Mammary epithelial cell (primary cell): ENCODE measurements at regions not wholly inside any gene's neighbourhood (a gene's known extent, or its start where the extent isn't known, plus 50 kb on each side); places are given as distances from the start of the nearest gene placed in this dataset.

Source experiments
- CTCF ChIP-seq, 2 donors: IDR thresholded peaks in 1 of 2; conservative IDR thresholded peaks in 1 of 2; 2 replicates each; pipeline ENCODE4 v1.5.1; 2011 to 2012; ENCODE audit warnings: inconsistent platforms in 2 of 2, low read length in 2 of 2, mild to moderate bottlenecking in 2 of 2, control low read depth in 1 of 2, low read depth in 1 of 2; ENCODE audit not compliant: insufficient read depth in 1 of 2; ENCODE audit errors: extremely low read depth in 1 of 2
- EZH2 ChIP-seq: IDR thresholded peaks from 2 replicates; pipeline ENCODE4 v1.6.1; 2012; ENCODE audit warnings: low read length, inconsistent platforms, borderline replicate concordance

GRCh38 chr1:177368255-177368654 is 197.5 kb downstream of the BRINP2 start:
- TF ChIP-seq EZH2 (no peak), CTCF (conservative IDR thresholded peaks at IDR 0.05 in 1 of 2, IDR thresholded peaks at IDR 0.05 in 1 of 2; ENCODE audit: extremely low read depth in 1 of 2, insufficient read depth in 1 of 2, low read depth in 1 of 2, low read length in 2 of 2) (no peak)
